ENCODE measurements at regions not wholly inside any gene's neighbourhood (a gene's known extent, or its start where the extent isn't known, plus 50 kb on each side); places are given as distances from the start of the nearest gene placed in this dataset.

GRCh38 chr11:119897046-119897440 lies 168.0 kb upstream of the NECTIN1 start:
- TF ChIP-seq RXRA (IDR thresholded peaks at IDR 0.05) (no peak), CTCF (IDR thresholded peaks at IDR 0.05; ENCODE audit: low read depth, low read length, missing input control) (no peak), EGR1 (IDR thresholded peaks at IDR 0.05; ENCODE audit: low read depth in 2 of 2) (no peak), YY1 (IDR thresholded peaks at IDR 0.05) (no peak), HNF4A (conservative IDR thresholded peaks at IDR 0.05) (no peak), TAF1 (conservative IDR thresholded peaks at IDR 0.05) (no peak), REST (IDR thresholded peaks at IDR 0.05) (no peak), RAD21 (IDR thresholded peaks at IDR 0.05) (no peak), GABPA (IDR thresholded peaks at IDR 0.05 in 1 of 2, conservative IDR thresholded peaks at IDR 0.05 in 1 of 2) (no peak)

All from liver (tissue), 3 donors.